Esophagus squamous epithelium (tissue), 4 donors: ENCODE measurements at regions not wholly inside any gene's neighbourhood (a gene's known extent, or its start where the extent isn't known, plus 50 kb on each side); places are given as distances from the start of the nearest gene placed in this dataset.
"Not testable (repeated sequence)": the region's sequence is repeated elsewhere in the genome, so short reads cannot be mapped to it uniquely, and the experiment has no call there.

ENCODE experiments used
- POLR2A ChIP-seq, 4 donors: fragments of 450-650 bp; IDR thresholded peaks; one replicate each; pipeline ENCODE4 v1.6.1; 2017; ENCODE audit warnings: antibody characterized with exemption in 4 of 4, mild to moderate bottlenecking in 4 of 4, moderate library complexity in 3 of 4
- TF ChIP-seq, protein P1 (sequence below), 6 experiments: fragments of 450-650 bp in 4 of 6; fragments of 200-600 bp in 2 of 6; sonication (generic) in 2 of 6; IDR thresholded peaks; one replicate each; pipeline ENCODE4 v1.5.1; 2016 to 2019; ENCODE audit warnings: antibody characterized with exemption in 6 of 6, mild to moderate bottlenecking in 4 of 6, moderate library complexity in 4 of 6

DNA sequence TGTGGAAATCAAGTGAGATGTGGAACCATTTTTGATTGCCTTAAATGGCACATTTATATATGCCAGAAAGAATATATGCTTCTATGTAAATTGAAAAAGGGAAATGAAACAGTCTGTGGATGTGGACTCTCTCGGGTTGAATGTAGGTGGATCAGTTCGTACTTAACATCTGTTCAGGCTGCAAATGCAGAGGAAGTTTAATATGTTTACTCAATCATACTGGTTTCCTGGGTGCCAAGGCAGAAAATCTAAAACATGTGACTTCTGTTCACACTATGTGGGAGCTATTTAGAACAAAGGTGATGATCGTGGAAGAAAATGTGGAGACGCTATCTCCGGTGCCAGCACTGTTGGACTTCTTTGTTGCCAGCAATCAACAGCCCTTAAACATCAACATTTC lies 1809.9 kb downstream of the ARAP2 start:
- TF ChIP-seq, protein P1, sequence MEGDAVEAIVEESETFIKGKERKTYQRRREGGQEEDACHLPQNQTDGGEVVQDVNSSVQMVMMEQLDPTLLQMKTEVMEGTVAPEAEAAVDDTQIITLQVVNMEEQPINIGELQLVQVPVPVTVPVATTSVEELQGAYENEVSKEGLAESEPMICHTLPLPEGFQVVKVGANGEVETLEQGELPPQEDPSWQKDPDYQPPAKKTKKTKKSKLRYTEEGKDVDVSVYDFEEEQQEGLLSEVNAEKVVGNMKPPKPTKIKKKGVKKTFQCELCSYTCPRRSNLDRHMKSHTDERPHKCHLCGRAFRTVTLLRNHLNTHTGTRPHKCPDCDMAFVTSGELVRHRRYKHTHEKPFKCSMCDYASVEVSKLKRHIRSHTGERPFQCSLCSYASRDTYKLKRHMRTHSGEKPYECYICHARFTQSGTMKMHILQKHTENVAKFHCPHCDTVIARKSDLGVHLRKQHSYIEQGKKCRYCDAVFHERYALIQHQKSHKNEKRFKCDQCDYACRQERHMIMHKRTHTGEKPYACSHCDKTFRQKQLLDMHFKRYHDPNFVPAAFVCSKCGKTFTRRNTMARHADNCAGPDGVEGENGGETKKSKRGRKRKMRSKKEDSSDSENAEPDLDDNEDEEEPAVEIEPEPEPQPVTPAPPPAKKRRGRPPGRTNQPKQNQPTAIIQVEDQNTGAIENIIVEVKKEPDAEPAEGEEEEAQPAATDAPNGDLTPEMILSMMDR (IDR thresholded peaks at IDR 0.05) = not testable (repeated sequence)
- not testable (repeated sequence) for TF ChIP-seq POLR2A (IDR thresholded peaks at IDR 0.05)
